H1 (cell line): ENCODE measurements at regions not wholly inside any gene's neighbourhood (a gene's known extent, or its start where the extent isn't known, plus 50 kb on each side); places are given as distances from the start of the nearest gene placed in this dataset.

Experiments
- CTCF ChIA-PET: fragments of 300-600 bp; sonication (Branson Sonifier 250); formaldehyde crosslinking; loops from one replicate; lab custom pipeline; 2021; ENCODE audit not compliant: partially characterized antibody; lab: Charles Lee
- POLR2A ChIA-PET: fragments of 300-600 bp; sonication (Branson Sonifier 250); formaldehyde crosslinking; loops from one replicate; lab custom pipeline; 2021; ENCODE audit warnings: inconsistent platforms; ENCODE audit not compliant: partially characterized antibody; lab: Charles Lee
- DNase-seq, 2 experiments: peaks; one replicate each; pipeline versions ENCODE4 v3.0.0 to v3.0.0-alpha.2; 2010 to 2022; ENCODE audit warnings: low spot score in 2 of 2, low read depth in 1 of 2, mixed read lengths in 1 of 2
- FAIRE-seq: peaks from 2 replicates; lab custom pipeline; 2011; peaks lifted over from hg19 to GRCh38; lab: Jason Lieb, UNC
- H2AFZ ChIP-seq: 2 replicates; pipeline ENCODE4 v1.8.1; 2012; ENCODE audit warnings: low read length, inconsistent platforms
- H2AK5ac ChIP-seq: 2 replicates; pipeline ENCODE4 v1.6.1; 2013; ENCODE audit warnings: low read depth, low read length
- H2BK120ac ChIP-seq: replicated peaks from 2 replicates; pipeline ENCODE3; 2013; ENCODE audit warnings: low read depth, low read length, inconsistent platforms
- H2BK12ac ChIP-seq: 2 replicates; pipeline ENCODE4 v1.6.1; 2013; ENCODE audit warnings: low read depth, low read length
- H2BK15ac ChIP-seq: 2 replicates; pipeline ENCODE4 v1.6.1; 2013; ENCODE audit warnings: low read length
- H2BK20ac ChIP-seq: 2 replicates; pipeline ENCODE4 v1.6.1; 2013; ENCODE audit warnings: low read length
- H2BK5ac ChIP-seq: 2 replicates; pipeline ENCODE4 v1.6.1; 2013; ENCODE audit warnings: low read depth, low read length
- H3K14ac ChIP-seq: 2 replicates; pipeline ENCODE4 v1.6.1; 2013; ENCODE audit warnings: inconsistent platforms; ENCODE audit not compliant: insufficient read length
- H3K18ac ChIP-seq: 2 replicates; pipeline ENCODE4 v1.6.1; 2013; ENCODE audit warnings: low read length; ENCODE audit errors: extremely low read depth
- H3K23ac ChIP-seq: 2 replicates; pipeline ENCODE4 v1.6.1; 2013; ENCODE audit warnings: inconsistent platforms; ENCODE audit not compliant: insufficient read length
- H3K23me2 ChIP-seq: 2 replicates; pipeline ENCODE4 v1.6.1; 2013; ENCODE audit warnings: low read depth, low read length
- H3K27ac ChIP-seq: 2 replicates; pipeline ENCODE4 v1.6.1; 2011; ENCODE audit warnings: low read depth, low read length, inconsistent platforms
- H3K27me3 ChIP-seq, 4 experiments: replicated peaks in 1 of 4; 1 replicate in 1 of 4; 2 replicates in 3 of 4; pipeline versions ENCODE4 v1.6.1 to v1.8.1; 2011 to 2013; ENCODE audit warnings: low read length in 3 of 4, mild to moderate bottlenecking in 3 of 4, inconsistent platforms in 2 of 4, mixed read lengths in 2 of 4, moderate library complexity in 1 of 4; ENCODE audit not compliant: control insufficient read depth in 3 of 4, insufficient read depth in 3 of 4; ENCODE audit errors: extremely low read depth in 1 of 4
- H3K36me3 ChIP-seq, 4 experiments: 2 replicates each; pipeline versions ENCODE4 v1.6.1 to v1.8.1; 2011 to 2013; ENCODE audit warnings: mild to moderate bottlenecking in 4 of 4, low read length in 3 of 4, moderate library complexity in 2 of 4, control low read depth in 1 of 4, inconsistent platforms in 1 of 4; ENCODE audit not compliant: insufficient read depth in 4 of 4, control insufficient read depth in 2 of 4
- H3K4ac ChIP-seq: replicated peaks from 2 replicates; pipeline ENCODE3; 2013; ENCODE audit warnings: low read length, low read depth, mixed read lengths, inconsistent platforms; ENCODE audit not compliant: insufficient read length
- H3K4me1 ChIP-seq, 4 experiments: replicated peaks in 1 of 4; 1 replicate in 1 of 4; 2 replicates in 3 of 4; pipeline versions ENCODE4 v1.6.1 to v1.8.1; 2011 to 2013; ENCODE audit warnings: low read length in 3 of 4, inconsistent platforms in 2 of 4, mixed read lengths in 1 of 4; ENCODE audit not compliant: insufficient read depth in 4 of 4, control insufficient read depth in 3 of 4
- H3K4me2 ChIP-seq, 2 experiments: 2 replicates each; pipeline versions ENCODE4 v1.6.1 to v1.8.1; 2011 to 2013; ENCODE audit warnings: low read depth in 2 of 2, low read length in 2 of 2, control low read depth in 1 of 2, inconsistent platforms in 1 of 2, mild to moderate bottlenecking in 1 of 2; ENCODE audit not compliant: insufficient read depth in 1 of 2
- H3K4me3 ChIP-seq, 4 experiments: fragments of 200-600, 300-600 bp in 1 of 4; sonication (generic), shearing (Covaris generic), sonication (Bioruptor Twin) in 1 of 4; 2 replicates each; pipeline versions ENCODE4 v1.5.1 to v1.8.1; 2011 to 2016; ENCODE audit warnings: low read length in 4 of 4, low read depth in 3 of 4, control low read depth in 2 of 4, inconsistent platforms in 2 of 4, mild to moderate bottlenecking in 2 of 4, mixed read lengths in 1 of 4, moderate library complexity in 1 of 4; ENCODE audit not compliant: insufficient read depth in 2 of 4; ENCODE audit errors: extremely low read depth in 1 of 4
- H3K56ac ChIP-seq: replicated peaks from 2 replicates; pipeline ENCODE3; 2013; ENCODE audit warnings: low read depth, mild to moderate bottlenecking, mixed read lengths, low read length, inconsistent platforms; ENCODE audit not compliant: insufficient read length
- H3K79me1 ChIP-seq: 2 replicates; pipeline ENCODE4 v1.6.1; 2013; ENCODE audit warnings: low read depth, low read length, control low read depth
- H3K79me2 ChIP-seq, 2 experiments: 2 replicates each; pipeline versions ENCODE4 v1.6.1 to v1.8.1; 2012 to 2013; ENCODE audit warnings: low read length in 2 of 2, mild to moderate bottlenecking in 2 of 2, inconsistent platforms in 1 of 2; ENCODE audit not compliant: insufficient read depth in 2 of 2, control insufficient read depth in 1 of 2
- H3K9ac ChIP-seq, 4 experiments: replicated peaks in 1 of 4; 1 replicate in 1 of 4; 2 replicates in 3 of 4; pipeline versions ENCODE4 v1.6.1 to v1.8.1; 2011 to 2013; ENCODE audit warnings: low read depth in 3 of 4, low read length in 3 of 4, control low read depth in 2 of 4, mild to moderate bottlenecking in 2 of 4, moderate library complexity in 2 of 4, inconsistent platforms in 1 of 4; ENCODE audit errors: extremely low read depth in 1 of 4
- H3K9me3 ChIP-seq, 2 experiments: 2 replicates each; pipeline versions ENCODE4 v1.6.1 to v1.8.1; 2012 to 2013; ENCODE audit warnings: mild to moderate bottlenecking in 2 of 2, moderate library complexity in 2 of 2, control low read depth in 1 of 2, inconsistent platforms in 1 of 2, low read depth in 1 of 2, low read length in 1 of 2, mixed read lengths in 1 of 2; ENCODE audit not compliant: insufficient read depth in 2 of 2
- H4K20me1 ChIP-seq, 2 experiments: replicated peaks in 1 of 2; 2 replicates each; pipeline versions ENCODE3 to v1.8.1; 2011 to 2013; ENCODE audit warnings: inconsistent platforms in 2 of 2, low read length in 2 of 2, mild to moderate bottlenecking in 1 of 2; ENCODE audit not compliant: insufficient read depth in 2 of 2, control insufficient read depth in 1 of 2
- H4K5ac ChIP-seq: 2 replicates; pipeline ENCODE4 v1.6.1; 2013; ENCODE audit warnings: low read length, low read depth, mixed read lengths, inconsistent platforms; ENCODE audit not compliant: insufficient read length
- H4K8ac ChIP-seq: 2 replicates; pipeline ENCODE4 v1.8.0; 2013; ENCODE audit warnings: mild to moderate bottlenecking, moderate library complexity, low read length, inconsistent platforms; ENCODE audit not compliant: insufficient read depth; ENCODE audit errors: extremely low read depth
- H4K91ac ChIP-seq: replicated peaks from 2 replicates; pipeline ENCODE3; 2013; ENCODE audit warnings: low read length, mixed read lengths, inconsistent platforms; ENCODE audit not compliant: insufficient read length
- CBX5 ChIP-seq: fragments of 300-800, 300-1000 bp; sonication (generic); IDR thresholded peaks from 2 replicates; pipeline ENCODE4 v1.7.1; 2016; ENCODE audit warnings: antibody characterized with exemption, low read length, low read depth
- NANOG ChIP-seq: IDR thresholded peaks from 2 replicates; pipeline ENCODE4 v1.6.1; 2011; ENCODE audit warnings: low read length, low read depth, mild to moderate bottlenecking, inconsistent platforms; ENCODE audit not compliant: insufficient read depth, poor library complexity, severe bottlenecking
- SP4 ChIP-seq: IDR thresholded peaks from 2 replicates; pipeline ENCODE4 v1.6.1; 2012; ENCODE audit warnings: low read length, inconsistent platforms
- TCF12 ChIP-seq: IDR thresholded peaks from 2 replicates; pipeline ENCODE4 v1.6.1; 2011; ENCODE audit warnings: low read depth, mild to moderate bottlenecking, low read length
- WGBS, 2 experiments: shearing (Covaris generic) in 1 of 2; methylation state at CpG; one replicate each; pipeline versions ENCODE4 v1.1.6 to v1.1.7; 2013 to 2015; ENCODE audit warnings: low lambda C conversion rate in 2 of 2, mixed read lengths in 2 of 2, inconsistent platforms in 1 of 2, low coverage in 1 of 2, missing lambda C conversion rate in 1 of 2; ENCODE audit not compliant: insufficient replicate concordance in 2 of 2, insufficient coverage in 1 of 2, insufficient read length in 1 of 2; ENCODE audit errors: extremely low coverage in 1 of 2, missing lambda C conversion rate in 1 of 2; 5-methylcytosine and 5-hydroxymethylcytosine counted together

DNA sequence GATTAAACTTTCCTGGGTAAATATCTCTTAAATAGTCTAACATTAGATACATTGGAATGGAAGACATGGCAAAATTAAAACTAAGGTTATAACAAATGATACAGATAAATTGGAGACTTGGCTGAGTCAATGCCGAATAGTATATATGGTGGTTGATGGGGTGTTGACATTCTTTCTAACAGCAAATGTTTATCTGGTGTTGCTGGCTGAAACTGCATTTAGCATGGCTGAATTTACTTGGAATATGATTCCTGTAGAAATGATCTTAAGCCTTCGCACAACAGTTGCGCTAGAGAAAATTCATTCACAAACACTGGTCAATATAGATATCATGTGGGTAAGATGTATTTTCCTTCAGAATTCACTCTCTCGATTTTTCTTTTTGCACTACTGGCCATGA lies 646.0 kb upstream of the CXADR start (continued):
- TF ChIP-seq TCF12, result no peak

DNA sequence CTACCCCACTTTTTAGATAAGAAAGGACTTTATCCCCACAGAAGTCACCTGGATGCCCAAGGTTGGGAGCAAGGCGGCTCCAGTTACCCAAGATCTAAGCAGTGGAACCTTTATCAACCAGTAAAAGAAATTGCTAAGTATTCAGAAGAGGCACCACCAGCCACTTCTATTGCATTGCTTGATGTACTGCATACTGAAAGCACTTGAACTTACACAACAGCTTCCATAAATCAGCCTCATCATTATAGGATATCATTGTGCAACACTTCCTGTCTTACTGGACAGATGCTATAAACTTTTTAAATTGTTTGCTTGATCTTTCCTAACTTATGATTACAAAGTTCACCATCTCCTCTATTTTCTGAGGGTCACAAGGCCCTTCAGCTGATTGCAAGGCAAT lies 642.7 kb upstream of the CXADR start:
- WGBS, 2 experiments, result 100% methylated on average over 1 of the region's 1 CpG; no CpG with 5 or more reads in 1 of the 2 experiments
- H3K23me2 ChIP-seq, result no peaks in the 10 kb centered on the region
- H4K20me1 ChIP-seq, result no peaks in the 10 kb centered on the region

More for the DNA sequence above, 642.7 kb upstream of the CXADR start:
- H4K5ac ChIP-seq, result no peak overlapping the region
- no peak overlapping the region for H2BK120ac ChIP-seq
- no peak overlapping the region for H3K4ac ChIP-seq
- no peak overlapping the region for H2BK5ac ChIP-seq
- no peak overlapping the region for H3K27ac ChIP-seq
- H4K91ac ChIP-seq, result no peak overlapping the region
- FAIRE-seq, result no peak
- no peaks in the 10 kb centered on the region for H3K79me2 ChIP-seq
- no peak overlapping the region for H4K8ac ChIP-seq
- H3K36me3 ChIP-seq, result no peaks in the 10 kb centered on the region
- H3K56ac ChIP-seq, result no peak overlapping the region
- ChIA-PET CTCF (interaction anchor here (1.2 to 1.4 kb wide), 2 partner anchors 10 to 19 kb away, joined by 3 to 5 read pairs; no protein-coding TSS in a partner anchor), POLR2A (no interaction called here)
- H2AFZ ChIP-seq, result no peak overlapping the region
- no peak overlapping the region for H2BK20ac ChIP-seq
- DNase-seq, result no peak
- H3K14ac ChIP-seq, result no peak overlapping the region
- H2BK12ac ChIP-seq, result no peak overlapping the region
- H3K4me1 ChIP-seq, result peaks cover 0 to 2% (median 0%) of the 10 kb centered on the region in 4 experiments; a peak in 1 of 7 replicates
- H3K4me2 ChIP-seq, result no peak overlapping the region
- no peak overlapping the region for H3K9ac ChIP-seq
- no peak overlapping the region for H3K18ac ChIP-seq
- no peak overlapping the region for H3K4me3 ChIP-seq
- H3K23ac ChIP-seq, result no peak overlapping the region
- no peak overlapping the region for H2BK15ac ChIP-seq
- H2AK5ac ChIP-seq, result no peak overlapping the region
- H3K79me1 ChIP-seq, result no peaks in the 10 kb centered on the region
- no peaks in the 10 kb centered on the region for H3K9me3 ChIP-seq
- H3K27me3 ChIP-seq, result no peaks in the 10 kb centered on the region
- TF ChIP-seq SP4 (no peak), NANOG (no peak), CBX5 (no peak)
